ENCODE measurements at regions not wholly inside any gene's neighbourhood (a gene's known extent, or its start where the extent isn't known, plus 50 kb on each side); places are given as distances from the start of the nearest gene placed in this dataset.

GRCh38 chr13:64071352-64071751 lies 2655.7 kb upstream of the PCDH20 start:
- WGBS, 3 donors = 77 to 85% (median 79%) methylated on average over 1 of the region's 1 CpG
- TF ChIP-seq CTCF (IDR thresholded peaks at IDR 0.05) = no peak

GRCh38 chr13:64069892-64070291 lies 2654.2 kb upstream of the PCDH20 start:
- no peak for TF ChIP-seq CTCF (IDR thresholded peaks at IDR 0.05)
- no peak overlapping the region for H3K4me3 ChIP-seq
- H3K4me1 ChIP-seq = no peaks in the 10 kb centered on the region
- DNase-seq (no peak), ATAC-seq (no peak)
- H3K27ac ChIP-seq = no peak overlapping the region
- 89 to 93% (median 91%) methylated on average over 1 of the region's 1 CpG for WGBS, 3 donors
- H3K36me3 ChIP-seq (ENCODE audit: insufficient read depth in 1 of 2, low read depth in 1 of 2) = no peaks in the 10 kb centered on the region
- intact Hi-C loops (cut with DNase I) = no loop called here
- H3K9me3 ChIP-seq = no peaks in the 10 kb centered on the region
- H3K27me3 ChIP-seq (ENCODE audit: insufficient read depth in 3 of 3, low read length in 2 of 3) = no peaks in the 10 kb centered on the region

More at GRCh38 chr13:64071352-64071751, 2655.7 kb upstream of the PCDH20 start:
- DNase-seq (no peak), ATAC-seq (no peak)
- intact Hi-C loops (cut with DNase I) = no loop called here
- Histone ChIP-seq H3K4me3 (no peak overlapping the region), H3K9me3 (no peaks in the 10 kb centered on the region), H3K36me3 (ENCODE audit: insufficient read depth in 1 of 2, low read depth in 1 of 2) (no peaks in the 10 kb centered on the region), H3K4me1 (no peaks in the 10 kb centered on the region), H3K27me3 (ENCODE audit: insufficient read depth in 3 of 3, low read length in 2 of 3) (no peaks in the 10 kb centered on the region), H3K27ac (no peak overlapping the region)

GRCh38 chr13:64066711-64067110 lies 2651.1 kb upstream of the PCDH20 start:
- H3K27ac ChIP-seq = no peak overlapping the region
- WGBS, 3 donors = 49 to 75% (median 68%) methylated on average over 2 of the region's 2 CpGs
- H3K4me1 ChIP-seq = no peaks in the 10 kb centered on the region
- no peaks in the 10 kb centered on the region for H3K27me3 ChIP-seq (ENCODE audit: insufficient read depth in 3 of 3, low read length in 2 of 3)
- intact Hi-C loops (cut with DNase I) = no loop called here
- ATAC-seq = no peak
- no peak overlapping the region for H3K4me3 ChIP-seq
- no peak for TF ChIP-seq CTCF (IDR thresholded peaks at IDR 0.05)
- H3K9me3 ChIP-seq = no peaks in the 10 kb centered on the region
- DNase-seq = no peak
- no peaks in the 10 kb centered on the region for H3K36me3 ChIP-seq (ENCODE audit: insufficient read depth in 1 of 2, low read depth in 1 of 2)

GRCh38 chr13:64061649-64062048 lies 2646.0 kb upstream of the PCDH20 start:
- intact Hi-C loops (cut with DNase I) = no loop called here
- no peak for TF ChIP-seq CTCF (IDR thresholded peaks at IDR 0.05)
- H3K27ac ChIP-seq = no peak overlapping the region
- no peaks in the 10 kb centered on the region for H3K4me1 ChIP-seq
- no peak for ATAC-seq
- DNase-seq = no peak
- no peaks in the 10 kb centered on the region for H3K36me3 ChIP-seq (ENCODE audit: insufficient read depth in 1 of 2, low read depth in 1 of 2)
- H3K9me3 ChIP-seq = no peaks in the 10 kb centered on the region
- H3K27me3 ChIP-seq (ENCODE audit: insufficient read depth in 3 of 3, low read length in 2 of 3) = no peaks in the 10 kb centered on the region
- 63 to 71% (median 68%) methylated on average over 2 of the region's 2 CpGs for WGBS, 3 donors
- H3K4me3 ChIP-seq = no peak overlapping the region

DNA sequence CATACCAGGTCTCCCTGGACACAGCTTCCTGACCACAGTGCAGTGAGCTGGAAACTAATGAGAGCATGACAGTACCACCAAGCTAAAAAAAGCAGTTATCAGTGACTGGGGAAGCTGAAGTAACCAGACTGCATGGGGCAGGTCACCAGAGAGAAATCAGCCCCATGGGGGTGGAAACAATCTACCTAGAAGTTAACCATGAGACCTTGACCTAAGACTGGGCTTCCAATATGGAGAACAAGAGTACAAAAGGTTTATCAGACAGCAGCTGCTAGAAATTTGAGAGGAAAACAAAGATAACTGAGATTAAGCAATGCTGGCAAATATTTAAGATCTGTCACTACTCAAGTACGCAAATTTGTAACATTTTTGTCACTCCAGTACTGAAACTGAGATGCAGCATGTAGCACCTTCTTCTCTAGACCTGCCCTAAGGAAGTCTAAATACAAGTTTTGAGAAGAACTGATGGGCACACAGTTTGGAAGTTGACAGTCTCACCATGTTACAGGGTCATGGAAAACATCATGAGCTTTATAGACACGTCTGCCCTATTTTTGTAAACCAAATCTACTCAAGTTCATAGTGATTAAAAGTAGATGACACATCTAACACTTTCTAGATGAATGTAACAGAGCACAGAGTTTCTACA lies 2641.8 kb upstream of the PCDH20 start:
- no peaks in the 10 kb centered on the region for H3K9me3 ChIP-seq
- H3K4me1 ChIP-seq = no peaks in the 10 kb centered on the region
- H3K27ac ChIP-seq = no peak overlapping the region
- no peaks in the 10 kb centered on the region for H3K36me3 ChIP-seq (ENCODE audit: insufficient read depth in 1 of 2, low read depth in 1 of 2)
- no peak for ATAC-seq
- intact Hi-C loops (cut with DNase I) = no loop called here
- WGBS, 3 donors = 73 to 78% (median 74%) methylated on average over 2 of the region's 2 CpGs
- DNase-seq = no peak
- no peaks in the 10 kb centered on the region for H3K27me3 ChIP-seq (ENCODE audit: insufficient read depth in 3 of 3, low read length in 2 of 3)
- no peak overlapping the region for H3K4me3 ChIP-seq
- no peak for TF ChIP-seq CTCF (IDR thresholded peaks at IDR 0.05)

Data from psoas muscle (tissue), 7 donors.